ENCODE measurements at regions not wholly inside any gene's neighbourhood (a gene's known extent, or its start where the extent isn't known, plus 50 kb on each side); places are given as distances from the start of the nearest gene placed in this dataset.

DNA sequence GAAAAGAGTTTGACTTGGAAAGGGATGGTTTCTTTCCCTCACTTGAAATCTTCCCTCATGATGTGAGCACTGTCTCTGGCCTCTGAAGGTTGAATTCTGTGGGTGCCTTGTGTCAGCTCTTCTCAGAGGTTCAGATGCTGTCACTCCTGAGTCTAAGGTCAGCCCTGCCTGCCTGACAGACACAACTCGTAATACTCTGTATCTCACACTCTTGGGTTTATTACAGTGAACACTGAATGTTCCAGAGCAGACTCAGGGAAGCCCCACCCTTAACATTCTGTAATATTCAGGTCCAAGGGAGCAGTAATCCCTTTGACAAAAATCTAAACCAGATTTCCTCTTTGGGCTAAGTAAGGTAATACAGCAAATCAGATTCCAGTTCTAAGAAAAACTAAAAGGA lies 837.8 kb downstream of the QKI start:
- no peaks in the 10 kb centered on the region for H3K36me3 ChIP-seq
- TF ChIP-seq, protein P1, sequence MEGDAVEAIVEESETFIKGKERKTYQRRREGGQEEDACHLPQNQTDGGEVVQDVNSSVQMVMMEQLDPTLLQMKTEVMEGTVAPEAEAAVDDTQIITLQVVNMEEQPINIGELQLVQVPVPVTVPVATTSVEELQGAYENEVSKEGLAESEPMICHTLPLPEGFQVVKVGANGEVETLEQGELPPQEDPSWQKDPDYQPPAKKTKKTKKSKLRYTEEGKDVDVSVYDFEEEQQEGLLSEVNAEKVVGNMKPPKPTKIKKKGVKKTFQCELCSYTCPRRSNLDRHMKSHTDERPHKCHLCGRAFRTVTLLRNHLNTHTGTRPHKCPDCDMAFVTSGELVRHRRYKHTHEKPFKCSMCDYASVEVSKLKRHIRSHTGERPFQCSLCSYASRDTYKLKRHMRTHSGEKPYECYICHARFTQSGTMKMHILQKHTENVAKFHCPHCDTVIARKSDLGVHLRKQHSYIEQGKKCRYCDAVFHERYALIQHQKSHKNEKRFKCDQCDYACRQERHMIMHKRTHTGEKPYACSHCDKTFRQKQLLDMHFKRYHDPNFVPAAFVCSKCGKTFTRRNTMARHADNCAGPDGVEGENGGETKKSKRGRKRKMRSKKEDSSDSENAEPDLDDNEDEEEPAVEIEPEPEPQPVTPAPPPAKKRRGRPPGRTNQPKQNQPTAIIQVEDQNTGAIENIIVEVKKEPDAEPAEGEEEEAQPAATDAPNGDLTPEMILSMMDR (IDR thresholded peaks at IDR 0.05 in 4 of 5, conservative IDR thresholded peaks at IDR 0.05 in 1 of 5) = no peak
- TF ChIP-seq POLR2A (IDR thresholded peaks at IDR 0.05) = no peak
- H3K4me1 ChIP-seq = no peaks in the 10 kb centered on the region
- no peak for ATAC-seq
- H3K27me3 ChIP-seq = no peaks in the 10 kb centered on the region
- no peak overlapping the region for H3K4me3 ChIP-seq
- in situ Hi-C loops (cut with MboI; ENCODE audit: low sequenced_read_pairs in 4 of 4) = no loop called here
- no peaks in the 10 kb centered on the region for H3K9me3 ChIP-seq
- no peak overlapping the region for H3K27ac ChIP-seq
- intact Hi-C loops (cut with DNase I; ENCODE audit: low total_unique reads) = no loop called here
- DNase-seq = no peak

DNA sequence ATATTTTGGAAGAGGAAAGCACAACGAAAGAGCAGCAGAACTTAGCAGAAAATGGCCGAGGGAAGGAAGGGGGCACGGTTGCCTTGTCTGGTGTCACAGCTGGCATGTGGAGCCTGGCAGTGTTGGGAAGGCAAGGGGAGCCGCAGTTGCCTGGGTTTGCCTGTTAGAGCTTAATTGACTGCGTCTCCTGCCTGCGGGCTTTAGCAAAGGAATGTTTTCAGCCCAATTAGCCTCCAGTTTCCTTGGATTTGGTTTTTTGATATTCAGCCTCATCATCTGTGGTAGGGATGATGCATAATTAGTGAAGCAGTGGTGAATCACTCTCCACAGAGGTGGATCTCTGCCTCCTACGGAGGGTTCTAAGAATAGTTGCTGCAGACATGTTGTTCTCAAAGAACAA lies 832.6 kb downstream of the QKI start:
- Histone ChIP-seq H3K27ac (no peak overlapping the region), H3K36me3 (no peaks in the 10 kb centered on the region), H3K27me3 (no peaks in the 10 kb centered on the region), H3K9me3 (no peaks in the 10 kb centered on the region), H3K4me1 (peaks cover 0 to 3% of the 10 kb centered on the region in 2 donors), H3K4me3 (no peak overlapping the region)
- in situ Hi-C loops (cut with MboI; ENCODE audit: low sequenced_read_pairs in 4 of 4) = no loop called here
- DNase-seq (no peak), ATAC-seq (no peak)
- TF ChIP-seq POLR2A (IDR thresholded peaks at IDR 0.05) = no peak
- TF ChIP-seq, protein P1 (IDR thresholded peaks at IDR 0.05 in 4 of 5, conservative IDR thresholded peaks at IDR 0.05 in 1 of 5) = no peak
- intact Hi-C loops (cut with DNase I; ENCODE audit: low total_unique reads) = no loop called here

DNA sequence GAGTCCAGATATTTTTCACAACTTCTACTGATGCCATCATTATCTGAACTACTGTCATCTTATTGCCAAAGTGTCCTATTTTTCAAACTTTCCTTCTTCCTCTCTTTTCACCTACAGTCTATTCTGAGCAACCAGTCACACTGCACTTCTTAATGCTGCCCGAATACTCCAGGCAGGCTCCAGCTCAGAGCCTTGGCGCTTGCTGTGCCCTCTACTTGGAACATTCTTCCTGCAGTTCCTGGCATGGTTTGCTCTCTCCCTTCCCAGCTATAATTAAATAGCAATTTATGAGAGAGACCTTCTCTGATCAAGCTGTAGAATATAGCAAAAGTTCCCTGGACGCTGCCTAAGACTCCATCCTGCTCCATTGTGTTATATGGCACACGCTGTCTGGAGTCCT lies 831.6 kb downstream of the QKI start:
- DNase-seq (no peak), ATAC-seq (no peak)
- H3K9me3 ChIP-seq = no peaks in the 10 kb centered on the region
- H3K4me3 ChIP-seq = no peak overlapping the region
- peaks cover 0 to 3% of the 10 kb centered on the region in 2 donors for H3K4me1 ChIP-seq
- in situ Hi-C loops (cut with MboI; ENCODE audit: low sequenced_read_pairs in 4 of 4) (no loop called here), intact Hi-C loops (cut with DNase I; ENCODE audit: low total_unique reads) (no loop called here)
- H3K36me3 ChIP-seq = no peaks in the 10 kb centered on the region
- no peaks in the 10 kb centered on the region for H3K27me3 ChIP-seq
- no peak overlapping the region for H3K27ac ChIP-seq
- TF ChIP-seq, protein P1 (IDR thresholded peaks at IDR 0.05 in 4 of 5, conservative IDR thresholded peaks at IDR 0.05 in 1 of 5) = no peak
- no peak for TF ChIP-seq POLR2A (IDR thresholded peaks at IDR 0.05)

DNA sequence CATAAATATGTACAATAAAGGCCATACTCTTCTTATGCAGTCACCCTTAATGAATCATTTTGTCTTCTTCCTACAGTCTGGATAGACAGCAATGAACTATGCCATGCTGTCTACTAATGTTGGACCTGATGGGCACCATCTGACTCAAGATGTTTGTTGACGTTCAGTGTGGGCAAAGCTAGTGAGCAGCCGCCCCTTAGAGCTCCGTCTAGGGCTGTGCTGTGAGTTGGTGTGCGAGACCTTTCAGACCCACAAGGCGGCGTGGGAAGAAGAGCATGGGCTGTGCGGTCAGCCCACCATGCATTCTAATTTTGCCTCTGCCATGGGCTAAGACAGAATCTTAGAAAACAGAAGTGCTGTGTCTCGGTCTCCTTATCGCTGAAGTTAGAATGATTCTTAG lies 829.4 kb downstream of the QKI start:
- no peak overlapping the region for H3K27ac ChIP-seq
- no peak overlapping the region for H3K4me3 ChIP-seq
- H3K4me1 ChIP-seq = peaks cover 0 to 3% of the 10 kb centered on the region in 2 donors
- in situ Hi-C loops (cut with MboI; ENCODE audit: low sequenced_read_pairs in 4 of 4) (no loop called here), intact Hi-C loops (cut with DNase I; ENCODE audit: low total_unique reads) (no loop called here)
- H3K9me3 ChIP-seq = no peaks in the 10 kb centered on the region
- DNase-seq = no peak
- TF ChIP-seq, protein P1 (IDR thresholded peaks at IDR 0.05 in 4 of 5, conservative IDR thresholded peaks at IDR 0.05 in 1 of 5) = no peak
- TF ChIP-seq POLR2A (IDR thresholded peaks at IDR 0.05) = no peak
- no peaks in the 10 kb centered on the region for H3K36me3 ChIP-seq
- no peaks in the 10 kb centered on the region for H3K27me3 ChIP-seq
- no peak for ATAC-seq

DNA sequence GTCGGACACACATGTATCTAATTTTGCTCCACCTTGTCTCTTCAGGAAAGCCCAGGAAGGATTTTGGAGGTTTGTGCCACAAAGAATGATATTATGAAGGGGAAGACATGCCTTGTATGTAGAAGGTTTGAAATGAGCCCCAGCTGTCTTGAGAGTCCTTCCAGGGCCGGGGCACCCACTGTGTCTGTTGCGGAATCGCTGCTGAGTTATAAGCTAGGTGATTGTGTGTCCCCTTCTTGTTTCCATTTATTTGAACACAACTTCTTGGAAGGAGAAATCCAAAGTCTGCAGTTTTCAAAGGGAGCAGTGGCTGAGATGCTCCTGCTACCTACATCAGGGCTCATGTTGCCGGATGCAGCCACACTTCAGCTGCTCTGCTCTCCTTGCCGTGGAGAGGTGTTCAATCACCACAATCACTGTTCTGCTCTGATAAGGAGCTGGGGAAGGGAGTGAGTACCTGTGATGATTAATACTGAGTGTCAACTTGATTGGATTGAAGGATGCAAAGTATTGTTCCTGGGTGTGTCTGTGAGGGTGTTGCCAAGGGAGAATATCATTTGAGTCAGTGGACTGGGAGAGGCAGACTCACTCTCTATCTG lies 828.6 kb downstream of the QKI start:
- Histone ChIP-seq H3K27me3 (no peaks in the 10 kb centered on the region), H3K9me3 (no peaks in the 10 kb centered on the region), H3K36me3 (no peaks in the 10 kb centered on the region), H3K27ac (no peak overlapping the region), H3K4me3 (no peak overlapping the region), H3K4me1 (peaks cover 0 to 3% of the 10 kb centered on the region in 2 donors)
- DNase-seq (no peak), ATAC-seq (no peak)
- intact Hi-C loops (cut with DNase I; ENCODE audit: low total_unique reads) (no loop called here), in situ Hi-C loops (cut with MboI; ENCODE audit: low sequenced_read_pairs in 4 of 4) (no loop called here)
- no peak for TF ChIP-seq POLR2A (IDR thresholded peaks at IDR 0.05)
- TF ChIP-seq, protein P1 (IDR thresholded peaks at IDR 0.05 in 4 of 5, conservative IDR thresholded peaks at IDR 0.05 in 1 of 5) = no peak

Data from gastrocnemius medialis (tissue), 4 donors.